GM12864 (cell line): ENCODE measurements at regions not wholly inside any gene's neighbourhood (a gene's known extent, or its start where the extent isn't known, plus 50 kb on each side); places are given as distances from the start of the nearest gene placed in this dataset.
"Not testable (repeated sequence)": the region's sequence is repeated elsewhere in the genome, so short reads cannot be mapped to it uniquely, and the experiment has no call there.

Experiments used
- DNase-seq: peaks from one replicate; pipeline ENCODE4 v3.0.0-alpha.2; 2011; ENCODE audit warnings: low read depth
- H3K4me3 ChIP-seq: 2 replicates; pipeline ENCODE4 v1.5.1; 2011; ENCODE audit warnings: mild to moderate bottlenecking, low read depth, low read length, control low read depth
- CTCF ChIP-seq: IDR thresholded peaks from 2 replicates; pipeline ENCODE4 v1.5.1; 2011; ENCODE audit warnings: low read depth, mild to moderate bottlenecking, moderate library complexity, low read length, control low read depth, inconsistent platforms; ENCODE audit errors: missing control alignments

GRCh38 chr7:114081606-114082425 lies 163.0 kb upstream of the PPP1R3A start:
- no peak for DNase-seq
- H3K4me3 ChIP-seq: no peak overlapping the region

GRCh38 chr7:114077158-114077524 lies 158.3 kb upstream of the PPP1R3A start:
- H3K4me3 ChIP-seq, DNase-seq: not testable (repeated sequence)

More at GRCh38 chr7:114081606-114082425, 163.0 kb upstream of the PPP1R3A start:
- peak; percentile 36 for TF ChIP-seq CTCF

- DNase-seq, H3K4me3 ChIP-seq: not testable (repeated sequence)
Measured at GRCh38 chr7:114076392-114077157, 157.8 kb upstream of the PPP1R3A start.

GRCh38 chr7:114073701-114074100 lies 154.9 kb upstream of the PPP1R3A start:
- no peak overlapping the region for H3K4me3 ChIP-seq
- no peak for DNase-seq
- TF ChIP-seq CTCF: no peak

- no peak for TF ChIP-seq CTCF
- no peak overlapping the region for H3K4me3 ChIP-seq
- no peak for DNase-seq
Measured at GRCh38 chr7:114070246-114070645, 151.4 kb upstream of the PPP1R3A start.

- no peak for DNase-seq
- TF ChIP-seq CTCF: no peak
- no peak overlapping the region for H3K4me3 ChIP-seq
Measured at GRCh38 chr7:114062810-114063209, 144.0 kb upstream of the PPP1R3A start.

- no peak overlapping the region for H3K4me3 ChIP-seq
- DNase-seq: peak; percentile 16
- TF ChIP-seq CTCF: no peak
Measured at GRCh38 chr7:114051871-114052331, 133.1 kb upstream of the PPP1R3A start.

- H3K4me3 ChIP-seq: no peak overlapping the region
- no peak for TF ChIP-seq CTCF
- DNase-seq: no peak
Measured at GRCh38 chr7:114050571-114050970, 131.8 kb upstream of the PPP1R3A start.
